OCI-LY3 (cell line): ENCODE measurements at regions not wholly inside any gene's neighbourhood (a gene's known extent, or its start where the extent isn't known, plus 50 kb on each side); places are given as distances from the start of the nearest gene placed in this dataset.

Experiments used
- H2AFZ ChIP-seq: fragments of 200-600, 300-600 bp; shearing (Covaris generic); 2 replicates; pipeline ENCODE4 v1.6.0; 2014; ENCODE audit warnings: antibody characterized with exemption, low read depth, low read length
- H3K27ac ChIP-seq: fragments of 200-600, 300-600 bp; sonication (generic); 2 replicates; pipeline ENCODE4 v1.5.1; 2014; ENCODE audit warnings: mild to moderate bottlenecking, low read length, moderate library complexity, mixed read lengths
- H3K27me3 ChIP-seq: fragments of 200-600, 300-600 bp; sonication (generic); 2 replicates; pipeline ENCODE4 v1.6.1; 2014; ENCODE audit warnings: low read depth, low read length, mixed read lengths
- H3K36me3 ChIP-seq: fragments of 200-600, 300-600 bp; sonication (generic); replicated peaks from 2 replicates; pipeline ENCODE3; 2014; ENCODE audit warnings: low read depth, low read length, mixed read lengths
- H3K4me1 ChIP-seq: fragments of 300-600, 200-600 bp; sonication (generic); 2 replicates; pipeline ENCODE4 v1.6.1; 2014; ENCODE audit warnings: low read length, mixed read lengths
- H3K4me2 ChIP-seq: fragments of 200-600, 300-600 bp; sonication (generic); 2 replicates; pipeline ENCODE4 v1.6.1; 2014; ENCODE audit warnings: low read length, mixed read lengths
- H3K4me3 ChIP-seq: fragments of 300-600, 200-600 bp; sonication (generic); 2 replicates; pipeline ENCODE4 v1.5.1; 2014; ENCODE audit warnings: antibody characterized with exemption, mild to moderate bottlenecking, low read length, moderate library complexity
- H3K79me2 ChIP-seq: fragments of 300-600, 200-600 bp; shearing (Covaris generic); 2 replicates; pipeline ENCODE4 v1.6.1; 2014; ENCODE audit warnings: mild to moderate bottlenecking, low read length, mixed read lengths
- H3K9ac ChIP-seq: fragments of 300-600, 200-600 bp; shearing (Covaris generic); 2 replicates; pipeline ENCODE4 v1.6.0; 2014; ENCODE audit warnings: mild to moderate bottlenecking, low read length, moderate library complexity
- H3K9me3 ChIP-seq: fragments of 200-600, 300-600 bp; shearing (Covaris generic); 2 replicates; pipeline ENCODE4 v1.6.1; 2014; ENCODE audit warnings: low read length, mixed read lengths; ENCODE audit not compliant: insufficient read depth
- H4K20me1 ChIP-seq: fragments of 200-600, 300-600 bp; sonication (generic); 2 replicates; pipeline ENCODE4 v1.6.1; 2016; ENCODE audit warnings: low read length, mixed read lengths; ENCODE audit not compliant: insufficient read depth
- CTCF ChIP-seq: fragments of 200-600, 300-600 bp; sonication (generic); IDR thresholded peaks from 2 replicates; pipeline ENCODE4 v1.5.1; 2014; ENCODE audit warnings: antibody characterized with exemption, low read length, low read depth
- EZH2phosphoT487 ChIP-seq: fragments of 200-600 bp; shearing (Covaris generic); IDR thresholded peaks from 2 replicates; pipeline ENCODE4 v1.6.1; 2018; ENCODE audit warnings: antibody characterized with exemption, mixed run types, low read depth

- H3K9me3 ChIP-seq = peaks cover 9% of the 10 kb centered on the region; the same call in 1 of the 2 replicates
- TF ChIP-seq EZH2phosphoT487 = no peak
- no peak for TF ChIP-seq CTCF
- H3K9ac ChIP-seq = no peak overlapping the region
- no peaks in the 10 kb centered on the region for H4K20me1 ChIP-seq
- H3K4me2 ChIP-seq = no peak overlapping the region
- no peak overlapping the region for H3K27ac ChIP-seq
- peaks cover 75% of the 10 kb centered on the region for H3K27me3 ChIP-seq
- H3K79me2 ChIP-seq = no peaks in the 10 kb centered on the region
- H2AFZ ChIP-seq = no peak overlapping the region
- no peak overlapping the region for H3K4me3 ChIP-seq
- no peaks in the 10 kb centered on the region for H3K36me3 ChIP-seq
- peaks cover 50% of the 10 kb centered on the region for H3K4me1 ChIP-seq
Measured at GRCh38 chr3:187903697-187904096, 158.4 kb upstream of the BCL6 start.

GRCh38 chr3:187906416-187906815 lies 161.1 kb upstream of the BCL6 start:
- peaks cover 5% of the 10 kb centered on the region; the same call in 1 of the 2 replicates for H3K9me3 ChIP-seq
- no peak overlapping the region for H3K9ac ChIP-seq
- no peaks in the 10 kb centered on the region for H3K36me3 ChIP-seq
- H3K27ac ChIP-seq = no peak overlapping the region
- no peaks in the 10 kb centered on the region for H4K20me1 ChIP-seq
- peaks cover 70% of the 10 kb centered on the region for H3K27me3 ChIP-seq
- no peak overlapping the region for H3K4me2 ChIP-seq
- TF ChIP-seq CTCF (no peak), EZH2phosphoT487 (no peak)
- no peak overlapping the region for H3K4me3 ChIP-seq
- peaks cover 23% of the 10 kb centered on the region for H3K4me1 ChIP-seq
- H2AFZ ChIP-seq = no peak overlapping the region
- no peaks in the 10 kb centered on the region for H3K79me2 ChIP-seq

GRCh38 chr3:187906920-187907319 lies 161.7 kb upstream of the BCL6 start:
- Histone ChIP-seq H3K27ac (no peak overlapping the region), H3K4me3 (no peak overlapping the region), H3K4me1 (peaks cover 18% of the 10 kb centered on the region), H3K27me3 (peaks cover 73% of the 10 kb centered on the region), H3K4me2 (no peak overlapping the region), H4K20me1 (no peaks in the 10 kb centered on the region), H2AFZ (no peak overlapping the region), H3K9ac (no peak overlapping the region), H3K79me2 (no peaks in the 10 kb centered on the region), H3K9me3 (no peaks in the 10 kb centered on the region), H3K36me3 (no peaks in the 10 kb centered on the region)
- TF ChIP-seq EZH2phosphoT487 (no peak), CTCF (no peak)

GRCh38 chr3:187909866-187910265 lies 164.6 kb upstream of the BCL6 start:
- no peaks in the 10 kb centered on the region for H3K79me2 ChIP-seq
- H3K4me3 ChIP-seq = no peak overlapping the region
- H3K9me3 ChIP-seq = no peaks in the 10 kb centered on the region
- H3K27me3 ChIP-seq = peaks cover 75% of the 10 kb centered on the region
- no peak overlapping the region for H2AFZ ChIP-seq
- H3K36me3 ChIP-seq = no peaks in the 10 kb centered on the region
- H3K4me2 ChIP-seq = no peak overlapping the region
- H3K4me1 ChIP-seq = 0 out of 2 replicates have a peak, but pooled peaks cover 3% of the 10 kb centered on the region
- no peak overlapping the region for H3K27ac ChIP-seq
- H3K9ac ChIP-seq = no peak overlapping the region
- TF ChIP-seq EZH2phosphoT487 = no peak
- TF ChIP-seq CTCF = no peak
- H4K20me1 ChIP-seq = no peaks in the 10 kb centered on the region
